SK-N-MC (cell line): ENCODE measurements at regions not wholly inside any gene's neighbourhood (a gene's known extent, or its start where the extent isn't known, plus 50 kb on each side); places are given as distances from the start of the nearest gene placed in this dataset.

Experiments
- EZH2 ChIP-seq: fragments of 200-600 bp; sonication (generic); IDR thresholded peaks from one replicate; pipeline ENCODE4 v1.6.1; 2017; ENCODE audit warnings: antibody characterized with exemption
- POLR2AphosphoS5 ChIP-seq: IDR thresholded peaks from 2 replicates; pipeline ENCODE4 v1.6.1; 2012; ENCODE audit warnings: mild to moderate bottlenecking, low read depth, low read length, borderline replicate concordance

- no peak for TF ChIP-seq EZH2
- TF ChIP-seq POLR2AphosphoS5 = no peak
These were observed 711.6 kb upstream of the LRRC4C start for GRCh38 chr11:42171046-42171445.
